A549 (cell line): ENCODE measurements at regions not wholly inside any gene's neighbourhood (a gene's known extent, or its start where the extent isn't known, plus 50 kb on each side); places are given as distances from the start of the nearest gene placed in this dataset.
"Not testable (repeated sequence)": the region's sequence is repeated elsewhere in the genome, so short reads cannot be mapped to it uniquely, and the experiment has no call there.

Source experiments
- ATAC-seq, 2 experiments: fragments of 200-7000 bp in 1 of 2; fragments of >200 bp in 1 of 2; cut with Nextera tagmentation in 1 of 2; cut with Tn5 transposase in 1 of 2; 3 replicates each; pipeline versions ENCODE4 v1.8.0 to v1.9.1; 2018 to 2020; ENCODE audit warnings: mild to moderate bottlenecking in 1 of 2, moderate library complexity in 1 of 2
- CTCF ChIA-PET: fragments of 300-600 bp; sonication (Branson Sonifier 250); formaldehyde crosslinking; extraction: SDS; loops from one replicate; lab custom pipeline; 2021; ENCODE audit warnings: antibody characterized with exemption, inconsistent platforms; lab: Yijun Ruan, JAX
- POLR2A ChIA-PET: fragments of 350-600 bp; formaldehyde crosslinking; extraction: SDS; loops from one replicate; lab custom pipeline; 2021; ENCODE audit warnings: antibody characterized with exemption, inconsistent platforms; lab: Yijun Ruan, JAX
- DNase-seq, 2 experiments: peaks; one replicate each; pipeline versions ENCODE4 v3.0.0 to v3.0.0-alpha.2; 2011 to 2016; ENCODE audit warnings: low read depth in 1 of 2, low spot score in 1 of 2
- FAIRE-seq: peaks from 2 replicates; lab custom pipeline; 2011; peaks lifted over from hg19 to GRCh38; lab: Jason Lieb, UNC
- H3K27ac ChIP-seq, 2 experiments: fragments of >200 bp; sonication (Bioruptor Twin); formaldehyde crosslinking; 3 replicates each; pipeline ENCODE4 v1.5.1; 2016 to 2017
- H3K4me1 ChIP-seq: fragments of >200 bp; sonication (Bioruptor Twin); formaldehyde crosslinking; 3 replicates; pipeline ENCODE4 v1.6.1; 2016
- H3K4me2 ChIP-seq: fragments of >200 bp; sonication (Bioruptor Twin); formaldehyde crosslinking; 3 replicates; pipeline ENCODE4 v1.6.1; 2016
- H3K4me3 ChIP-seq: fragments of >200 bp; sonication (Bioruptor Twin); formaldehyde crosslinking; 3 replicates; pipeline ENCODE4 v1.5.1; 2016
- H3K9me3 ChIP-seq: fragments of >200 bp; sonication (Bioruptor Twin); formaldehyde crosslinking; 3 replicates; pipeline ENCODE4 v1.6.1; 2016
- CBX8 ChIP-seq: fragments of 200-600 bp; sonication (generic); IDR thresholded peaks from 2 replicates; pipeline ENCODE4 v1.6.1; 2016
- CHD2 ChIP-seq: fragments of 150-350 bp; IDR thresholded peaks from 2 replicates; pipeline ENCODE4 v1.6.1; 2014; ENCODE audit warnings: low read length; ENCODE audit not compliant: partially characterized antibody
- EHMT2 ChIP-seq: fragments of 200-600 bp; sonication (generic); IDR thresholded peaks from 2 replicates; pipeline ENCODE4 v1.6.1; 2016; ENCODE audit warnings: antibody characterized with exemption, low read depth, mild to moderate bottlenecking, moderate library complexity
- ESRRA ChIP-seq: fragments of 150-350 bp; IDR thresholded peaks from 2 replicates; pipeline ENCODE4 v1.6.1; 2014; ENCODE audit warnings: mild to moderate bottlenecking, low read length, borderline replicate concordance
- FOSB ChIP-seq: fragments of 250-450 bp; sonication (Bioruptor Pico); IDR thresholded peaks from 2 replicates; pipeline ENCODE4 v1.5.0; 2020; ENCODE audit warnings: mild to moderate bottlenecking, moderate library complexity
- GATA3 ChIP-seq: IDR thresholded peaks from 2 replicates; pipeline ENCODE4 v1.6.1; 2012; ENCODE audit warnings: borderline replicate concordance
- HEYL ChIP-seq: fragments of 250-450 bp; sonication (Bioruptor Pico); IDR thresholded peaks from 2 replicates; pipeline ENCODE4 v1.8.0; 2021; ENCODE audit warnings: mild to moderate bottlenecking, moderate library complexity
- JUNB ChIP-seq: fragments of >200 bp; sonication (Bioruptor Twin); formaldehyde crosslinking; IDR thresholded peaks from 2 replicates; pipeline ENCODE4 v1.6.1; 2016
- KDM1A ChIP-seq: fragments of 200-600 bp; sonication (generic); IDR thresholded peaks from 2 replicates; pipeline ENCODE4 v1.6.1; 2016; ENCODE audit warnings: low read depth, mild to moderate bottlenecking
- MAZ ChIP-seq: fragments of 150-350 bp; IDR thresholded peaks from 2 replicates; pipeline ENCODE4 v1.6.1; 2014; ENCODE audit warnings: antibody characterized with exemption, low read depth, low read length, borderline replicate concordance
- NFE2L2 ChIP-seq: fragments of 150-350 bp; conservative IDR thresholded peaks from 2 replicates; pipeline ENCODE4 v1.6.1; 2014; ENCODE audit warnings: low read length
- PHF8 ChIP-seq: fragments of 200-600 bp; sonication (generic); IDR thresholded peaks from 2 replicates; pipeline ENCODE4 v1.6.1; 2016; ENCODE audit warnings: low read depth, mild to moderate bottlenecking, antibody characterized with exemption, moderate library complexity, borderline replicate concordance
- RCOR1 ChIP-seq: fragments of 150-350 bp; IDR thresholded peaks from 2 replicates; pipeline ENCODE4 v1.6.1; 2014; ENCODE audit warnings: antibody characterized with exemption, low read length, low read depth
- SMC3 ChIP-seq: fragments of >200 bp; sonication (Bioruptor Twin); formaldehyde crosslinking; IDR thresholded peaks from 3 replicates; pipeline ENCODE4 v1.6.1; 2018; ENCODE audit warnings: inconsistent platforms
- SREBF2 ChIP-seq: fragments of 450-650 bp; IDR thresholded peaks from 2 replicates; pipeline ENCODE4 v1.6.1; 2014; ENCODE audit warnings: mild to moderate bottlenecking, moderate library complexity
- TFCP2L1 ChIP-seq: fragments of 250-450 bp; sonication (Bioruptor Pico); IDR thresholded peaks from 2 replicates; pipeline ENCODE4 v1.5.0; 2021; ENCODE audit warnings: mild to moderate bottlenecking
- WGBS: methylation state at CpG from one replicate; pipeline ENCODE4 v1.1.6; 2017; ENCODE audit errors: missing lambda C conversion rate; 5-methylcytosine and 5-hydroxymethylcytosine counted together
- TF ChIP-seq, protein P1 (sequence below): IDR thresholded peaks from 2 replicates; pipeline ENCODE4 v1.6.1; 2012; ENCODE audit warnings: low read depth, borderline replicate concordance
- TF ChIP-seq, protein P2 (sequence below): fragments of >200 bp; sonication (Bioruptor Twin); formaldehyde crosslinking; IDR thresholded peaks from 3 replicates; pipeline ENCODE4 v1.5.1; 2016
- TF ChIP-seq, protein P3 (sequence below): IDR thresholded peaks from 2 replicates; pipeline ENCODE4 v1.6.1; 2012

DNA sequence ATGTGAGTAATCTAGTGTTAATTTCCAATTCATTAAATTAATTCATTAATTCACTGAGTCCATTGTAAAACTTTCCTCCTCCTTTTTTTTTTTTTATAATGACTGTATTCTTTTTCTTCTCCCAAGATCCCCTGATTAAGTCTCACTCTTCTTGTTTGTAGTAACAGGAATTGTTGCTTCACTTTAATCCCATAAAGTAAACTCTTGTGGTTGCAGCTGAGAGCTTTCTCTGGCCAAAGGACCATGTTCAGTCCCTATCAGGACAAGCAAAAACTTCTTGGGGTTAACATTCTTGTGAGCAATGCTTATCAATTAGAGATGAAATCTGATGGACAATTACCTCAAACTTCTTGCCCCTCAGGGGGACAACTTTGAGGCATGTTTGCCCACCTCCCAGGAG lies 400.2 kb upstream of the SPHKAP start:
- Histone ChIP-seq H3K4me2 (no peak overlapping the region), H3K4me1 (no peaks in the 10 kb centered on the region), H3K4me3 (no peak overlapping the region), H3K27ac (no peak overlapping the region)
- ChIA-PET CTCF (no interaction called here), POLR2A (no interaction called here)
- DNase-seq = no peak
- FAIRE-seq = no peak
- TF ChIP-seq, protein P1, sequence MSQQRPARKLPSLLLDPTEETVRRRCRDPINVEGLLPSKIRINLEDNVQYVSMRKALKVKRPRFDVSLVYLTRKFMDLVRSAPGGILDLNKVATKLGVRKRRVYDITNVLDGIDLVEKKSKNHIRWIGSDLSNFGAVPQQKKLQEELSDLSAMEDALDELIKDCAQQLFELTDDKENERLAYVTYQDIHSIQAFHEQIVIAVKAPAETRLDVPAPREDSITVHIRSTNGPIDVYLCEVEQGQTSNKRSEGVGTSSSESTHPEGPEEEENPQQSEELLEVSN = no peak
- TF ChIP-seq JUNB = no peak
- TF ChIP-seq, all 56 proteins: peak for 0
- no peak for ATAC-seq
- no peaks in the 10 kb centered on the region for H3K9me3 ChIP-seq

DNA sequence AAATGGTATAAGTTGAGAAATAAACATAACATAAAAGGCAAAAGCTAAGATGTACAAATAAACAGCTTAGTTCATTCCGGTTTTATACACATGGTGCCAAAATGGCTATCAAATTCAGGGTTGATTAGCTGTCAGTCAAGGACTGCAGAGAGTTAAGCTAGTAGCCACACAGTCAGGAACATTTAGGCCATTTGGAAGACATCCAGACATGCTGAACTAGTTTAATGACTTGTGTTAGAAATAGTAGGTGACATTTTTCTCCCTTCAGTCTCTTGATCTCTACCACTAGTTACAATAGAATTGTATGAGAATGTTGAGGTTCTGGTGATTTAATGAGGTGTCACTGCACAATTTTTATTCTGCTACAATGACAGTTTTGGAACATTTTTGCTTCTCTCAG lies 394.4 kb upstream of the SPHKAP start:
- no peaks in the 10 kb centered on the region for H3K4me1 ChIP-seq
- WGBS = 8% methylated on average over 1 of the region's 1 CpG
- H3K4me3 ChIP-seq = no peak overlapping the region
- ATAC-seq (no peak), FAIRE-seq (no peak), DNase-seq (no peak)
- TF ChIP-seq NFE2L2 = no peak
- no peak for TF ChIP-seq RCOR1
- ChIA-PET POLR2A (no interaction called here), CTCF (no interaction called here)
- H3K9me3 ChIP-seq = no peaks in the 10 kb centered on the region
- no peak overlapping the region for H3K4me2 ChIP-seq
- H3K27ac ChIP-seq = no peak overlapping the region

- H3K4me2 ChIP-seq, FAIRE-seq, H3K9me3 ChIP-seq, H3K4me1 ChIP-seq, POLR2A ChIA-PET, CTCF ChIA-PET, ATAC-seq, H3K4me3 ChIP-seq, H3K27ac ChIP-seq, DNase-seq: not testable (repeated sequence)
- WGBS = 74% methylated on average over 24 of the region's 28 CpGs
Observed at GRCh38 chr2:228568275-228568674, 386.8 kb upstream of the SPHKAP start.

DNA sequence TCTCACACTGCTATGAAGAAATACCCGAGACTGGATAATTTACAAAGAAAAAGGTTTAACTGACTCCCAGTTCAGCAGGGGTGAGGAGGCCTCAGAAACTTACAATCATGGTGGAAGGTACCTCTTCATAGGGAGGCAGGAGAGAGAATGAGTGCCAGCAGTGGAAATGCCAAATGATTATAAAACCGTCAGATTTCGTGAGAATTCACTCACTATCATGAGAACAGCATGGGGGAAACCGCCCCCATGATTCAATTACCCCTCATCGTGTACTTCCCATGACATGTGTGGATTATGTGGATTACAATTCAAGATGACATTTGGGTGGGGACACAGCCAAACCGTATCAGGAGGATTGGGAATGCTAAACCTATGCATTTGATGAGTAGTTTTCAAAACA lies 380.3 kb upstream of the SPHKAP start:
- 20% methylated on average over 6 of the region's 6 CpGs for WGBS
- CTCF ChIA-PET = no interaction called here
- POLR2A ChIA-PET = no interaction called here
- H3K27ac ChIP-seq = no peak overlapping the region
- TF ChIP-seq GATA3 (no peak), PHF8 (no peak), RCOR1 (no peak), CBX8 (no peak), SREBF2 (no peak), FOSB (CRISPR knock-in tag) (no peak), EHMT2 (no peak), CHD2 (no peak), KDM1A (no peak), HEYL (CRISPR knock-in tag) (no peak), ESRRA (no peak), MAZ (no peak), SMC3 (no peak), TFCP2L1 (no peak)
- TF ChIP-seq, protein P2, sequence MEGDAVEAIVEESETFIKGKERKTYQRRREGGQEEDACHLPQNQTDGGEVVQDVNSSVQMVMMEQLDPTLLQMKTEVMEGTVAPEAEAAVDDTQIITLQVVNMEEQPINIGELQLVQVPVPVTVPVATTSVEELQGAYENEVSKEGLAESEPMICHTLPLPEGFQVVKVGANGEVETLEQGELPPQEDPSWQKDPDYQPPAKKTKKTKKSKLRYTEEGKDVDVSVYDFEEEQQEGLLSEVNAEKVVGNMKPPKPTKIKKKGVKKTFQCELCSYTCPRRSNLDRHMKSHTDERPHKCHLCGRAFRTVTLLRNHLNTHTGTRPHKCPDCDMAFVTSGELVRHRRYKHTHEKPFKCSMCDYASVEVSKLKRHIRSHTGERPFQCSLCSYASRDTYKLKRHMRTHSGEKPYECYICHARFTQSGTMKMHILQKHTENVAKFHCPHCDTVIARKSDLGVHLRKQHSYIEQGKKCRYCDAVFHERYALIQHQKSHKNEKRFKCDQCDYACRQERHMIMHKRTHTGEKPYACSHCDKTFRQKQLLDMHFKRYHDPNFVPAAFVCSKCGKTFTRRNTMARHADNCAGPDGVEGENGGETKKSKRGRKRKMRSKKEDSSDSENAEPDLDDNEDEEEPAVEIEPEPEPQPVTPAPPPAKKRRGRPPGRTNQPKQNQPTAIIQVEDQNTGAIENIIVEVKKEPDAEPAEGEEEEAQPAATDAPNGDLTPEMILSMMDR = no peak
- TF ChIP-seq, protein P3, sequence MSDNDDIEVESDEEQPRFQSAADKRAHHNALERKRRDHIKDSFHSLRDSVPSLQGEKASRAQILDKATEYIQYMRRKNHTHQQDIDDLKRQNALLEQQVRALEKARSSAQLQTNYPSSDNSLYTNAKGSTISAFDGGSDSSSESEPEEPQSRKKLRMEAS = no peak
- no peaks in the 10 kb centered on the region for H3K4me1 ChIP-seq
- H3K4me3 ChIP-seq = no peak overlapping the region
- FAIRE-seq (no peak), ATAC-seq (no peak), DNase-seq (no peak)
- H3K4me2 ChIP-seq = no peak overlapping the region
- no peaks in the 10 kb centered on the region for H3K9me3 ChIP-seq
